ENCODE measurements at regions not wholly inside any gene's neighbourhood (a gene's known extent, or its start where the extent isn't known, plus 50 kb on each side); places are given as distances from the start of the nearest gene placed in this dataset.

GRCh38 chr1:65510961-65511360 lies 90.5 kb downstream of the LEPR start:
- TF ChIP-seq CTCF (IDR thresholded peaks at IDR 0.05) (no peak), POLR2AphosphoS5 (IDR thresholded peaks at IDR 0.05) (no peak), POLR2A (IDR thresholded peaks at IDR 0.05) (no peak)

Measured in prostate gland (tissue), 2 donors.